ENCODE measurements at regions not wholly inside any gene's neighbourhood (a gene's known extent, or its start where the extent isn't known, plus 50 kb on each side); places are given as distances from the start of the nearest gene placed in this dataset.
"Not testable (repeated sequence)": the region's sequence is repeated elsewhere in the genome, so short reads cannot be mapped to it uniquely, and the experiment has no call there.

DNA sequence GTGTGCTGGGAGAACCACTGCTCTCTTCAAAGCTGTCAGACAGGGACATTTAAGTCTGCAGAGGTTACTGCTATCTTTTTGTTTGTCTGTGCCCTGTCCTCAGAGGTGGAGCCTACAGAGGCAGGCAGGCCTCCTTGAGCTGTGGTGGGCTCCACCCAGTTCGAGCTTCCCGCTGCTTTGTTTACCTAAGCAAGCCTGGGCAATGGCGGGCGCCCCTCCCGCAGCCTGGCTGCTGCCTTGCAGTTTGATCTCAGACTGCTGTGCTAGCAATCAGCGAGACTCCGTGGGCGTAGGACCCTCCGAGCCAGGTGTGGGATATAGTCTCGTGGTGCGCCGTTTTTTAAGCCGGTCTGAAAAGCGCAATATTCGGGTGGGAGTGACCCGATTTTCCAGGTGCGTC, 164.0 kb downstream of the HRH4 start:
- not testable (repeated sequence) for DNase-seq (ENCODE audit: low spot score)

DNA sequence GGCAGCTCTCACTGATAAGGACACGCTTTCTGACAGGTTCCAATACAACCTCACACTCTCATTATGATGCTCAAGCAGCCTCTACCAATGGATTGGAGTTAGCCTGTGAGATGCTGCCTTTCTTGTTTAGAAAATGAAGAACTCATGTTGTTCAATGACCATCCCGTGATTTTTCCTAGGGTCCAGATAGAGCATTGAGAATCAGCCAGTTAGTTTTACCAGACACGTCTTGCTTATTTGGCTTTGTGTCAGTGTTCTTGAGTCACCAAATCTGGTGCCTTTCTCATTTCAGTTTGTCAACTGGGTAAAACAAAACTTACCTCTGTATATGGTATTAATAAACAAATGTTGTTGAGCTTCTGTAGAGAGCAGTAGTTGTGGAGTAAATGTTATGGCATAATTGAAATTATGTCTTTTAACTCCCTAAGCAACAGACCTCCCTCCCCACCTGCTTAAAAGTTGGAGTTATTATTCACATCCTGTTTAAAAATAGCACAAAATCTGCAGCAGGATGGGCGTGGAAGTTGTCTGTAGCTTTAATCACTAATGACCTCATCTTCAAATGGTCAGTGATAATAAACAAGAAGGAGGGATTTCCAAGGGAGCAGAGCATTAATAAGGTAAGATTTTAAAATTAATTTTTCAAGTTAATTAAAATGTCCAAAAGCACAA, 167.3 kb downstream of the HRH4 start:
- no peak for DNase-seq (ENCODE audit: low spot score)

DNA sequence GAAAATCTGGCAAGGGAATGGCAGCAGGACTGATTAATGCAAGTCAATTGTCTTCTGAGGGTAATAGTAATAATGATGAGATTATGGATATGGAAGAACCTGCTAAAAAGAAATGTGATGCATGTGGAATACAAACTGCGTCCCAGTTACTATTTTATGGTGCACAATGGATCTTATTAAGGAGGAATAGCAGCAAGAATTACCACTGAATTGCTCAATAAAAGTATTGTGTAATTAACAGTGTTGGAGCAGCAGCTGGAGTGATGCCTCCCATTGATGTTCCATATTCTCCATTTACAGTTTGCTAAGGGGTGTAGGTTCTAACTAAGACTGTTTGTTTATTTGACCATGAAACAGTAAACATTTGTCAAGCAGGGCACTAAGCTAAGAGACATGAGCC, 167.9 kb downstream of the HRH4 start:
- no peak for DNase-seq (ENCODE audit: low spot score)

DNA sequence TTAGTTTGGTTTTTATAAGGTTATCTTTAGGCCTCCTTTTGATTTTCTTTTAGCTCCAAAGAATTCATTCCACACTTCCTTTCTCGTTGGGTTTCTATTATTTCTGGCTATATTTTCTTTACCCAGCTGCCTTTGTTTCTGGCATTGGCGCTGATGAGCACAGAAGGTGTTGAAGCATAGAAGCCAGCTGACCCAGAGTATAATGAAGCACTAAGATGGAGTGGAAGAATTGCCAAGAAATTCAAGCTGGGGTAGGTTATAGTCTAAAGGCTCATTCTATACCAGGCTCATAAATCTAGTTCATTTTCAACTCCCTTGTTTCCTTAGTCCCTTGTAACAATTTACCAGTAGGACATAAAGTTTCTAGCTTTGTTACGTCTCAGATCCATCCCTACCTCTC, 169.5 kb downstream of the HRH4 start:
- DNase-seq (ENCODE audit: low spot score), result no peak

DNA sequence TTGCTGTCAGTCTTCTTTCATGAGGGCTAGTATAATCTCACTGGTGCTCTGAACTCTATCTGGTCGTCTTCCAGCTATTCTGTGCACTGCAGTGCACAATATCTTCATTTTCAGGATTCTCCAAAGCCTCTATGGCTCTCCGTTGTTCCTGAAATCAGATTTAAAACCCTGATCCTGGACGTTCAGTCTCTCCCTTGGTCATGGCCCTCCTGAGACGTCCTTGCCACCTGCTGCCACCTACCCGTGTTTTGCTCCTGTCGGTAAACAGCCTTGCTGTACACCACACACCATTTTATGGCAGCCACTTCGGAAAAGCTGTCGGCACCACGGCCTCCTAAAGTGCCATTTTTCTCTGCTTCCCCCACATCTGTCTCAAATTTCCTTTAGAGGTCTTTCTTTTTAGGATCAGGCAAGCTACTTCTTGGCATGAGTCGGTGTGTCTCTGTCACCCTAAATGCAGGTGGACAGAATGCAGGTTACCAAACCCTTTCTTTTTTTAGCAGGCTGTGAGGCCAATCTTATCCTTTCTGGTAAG, 170.0 kb downstream of the HRH4 start:
- DNase-seq (ENCODE audit: low spot score), result no peak

DNA sequence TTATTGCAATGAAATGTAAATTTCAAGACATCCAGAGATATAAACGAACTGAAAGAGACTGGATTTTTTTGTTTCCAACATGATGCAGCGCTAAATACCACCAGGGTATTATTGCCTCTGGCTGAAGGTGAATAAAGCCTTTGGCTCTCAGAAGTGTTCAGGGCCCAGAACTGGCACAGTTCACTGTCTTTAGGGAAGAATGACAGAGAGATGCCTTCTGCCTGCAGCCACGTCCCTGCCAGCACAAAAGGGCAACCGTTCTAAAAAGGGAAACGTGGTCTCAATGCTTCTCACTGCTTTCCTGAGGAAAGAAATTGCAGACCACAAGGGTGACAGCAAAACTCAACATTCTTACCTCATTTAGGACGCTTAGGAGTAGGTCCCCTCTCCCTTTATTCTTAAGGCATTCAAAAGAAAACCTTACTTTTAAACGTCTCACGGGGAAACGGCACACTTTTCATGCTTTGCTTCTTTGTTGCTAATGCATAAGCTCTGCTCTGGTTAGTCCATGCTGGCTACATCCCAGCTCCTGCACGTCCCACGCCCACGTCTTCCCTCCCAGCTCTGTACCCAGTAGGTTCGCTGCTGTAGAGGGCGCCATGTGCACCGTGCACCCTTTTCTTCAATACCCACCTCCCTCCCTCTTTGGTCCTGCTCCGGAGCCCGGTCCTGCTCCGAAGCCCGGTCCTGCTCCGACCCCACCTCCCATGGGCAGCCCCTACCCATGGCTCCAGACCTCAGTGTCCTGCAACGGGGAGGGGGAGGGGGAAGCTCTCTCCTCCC, 171.0 kb downstream of the HRH4 start:
- no peak for DNase-seq (ENCODE audit: low spot score)

DNA sequence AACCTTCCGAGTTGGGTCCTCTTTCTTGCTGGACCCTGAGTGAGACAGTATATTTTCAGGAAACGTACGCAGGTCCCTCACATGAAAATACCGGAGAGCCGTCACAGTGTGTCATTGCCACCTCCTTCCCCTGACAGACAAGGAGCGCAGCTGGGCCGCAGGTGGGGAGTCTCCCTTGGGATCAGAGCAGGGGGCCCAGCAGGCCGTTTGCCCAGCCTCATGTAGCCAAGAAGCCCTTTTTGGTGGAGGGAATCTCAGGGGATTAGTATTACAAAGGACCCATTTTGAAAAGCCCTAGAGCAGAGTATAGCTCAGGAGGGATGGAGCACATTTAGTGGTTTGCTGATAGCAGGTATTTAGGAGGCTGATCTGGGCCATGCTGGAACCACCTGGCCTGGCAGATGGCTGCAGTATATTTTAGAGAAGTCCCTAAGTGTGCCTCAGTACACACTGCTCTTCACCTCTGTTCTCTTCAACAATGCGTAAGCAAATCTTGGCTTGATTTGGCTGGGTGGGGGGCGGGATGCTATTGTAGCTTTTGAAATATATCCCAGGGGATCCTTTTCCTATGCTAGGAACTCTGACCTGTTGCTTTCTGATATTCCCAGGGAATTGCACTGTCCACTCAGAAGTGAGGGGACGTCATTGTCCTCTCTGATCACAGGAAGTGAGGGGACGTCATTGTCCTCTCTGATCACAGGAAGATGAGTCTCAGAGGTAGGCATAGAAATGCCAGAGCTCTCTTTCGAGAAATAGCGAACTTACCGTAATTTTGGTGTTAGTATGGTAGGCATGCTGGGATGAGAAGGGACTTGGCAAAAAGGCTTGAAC, 171.9 kb downstream of the HRH4 start:
- no peak for DNase-seq (ENCODE audit: low spot score)

DNA sequence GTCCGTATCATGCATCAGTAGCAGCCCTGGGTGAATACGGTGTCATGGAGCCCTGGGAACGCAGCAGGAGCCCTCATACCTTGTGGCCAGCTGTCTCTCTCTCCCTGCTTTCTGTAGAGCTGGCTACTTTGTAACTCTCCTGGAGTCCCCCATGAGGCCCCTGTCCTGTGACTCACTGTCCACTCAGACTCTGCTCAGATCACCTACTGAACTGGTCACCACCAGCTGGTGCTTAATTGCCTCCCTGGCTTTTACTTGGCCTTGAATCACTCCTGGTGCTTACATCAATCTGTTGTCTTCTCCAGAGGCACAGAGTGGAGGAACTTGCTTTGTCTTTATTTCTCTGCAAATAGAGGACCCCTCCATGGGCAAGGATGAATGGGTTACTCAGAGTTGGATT, 172.7 kb downstream of the HRH4 start:
- DNase-seq (ENCODE audit: low spot score), result no peak

DNA sequence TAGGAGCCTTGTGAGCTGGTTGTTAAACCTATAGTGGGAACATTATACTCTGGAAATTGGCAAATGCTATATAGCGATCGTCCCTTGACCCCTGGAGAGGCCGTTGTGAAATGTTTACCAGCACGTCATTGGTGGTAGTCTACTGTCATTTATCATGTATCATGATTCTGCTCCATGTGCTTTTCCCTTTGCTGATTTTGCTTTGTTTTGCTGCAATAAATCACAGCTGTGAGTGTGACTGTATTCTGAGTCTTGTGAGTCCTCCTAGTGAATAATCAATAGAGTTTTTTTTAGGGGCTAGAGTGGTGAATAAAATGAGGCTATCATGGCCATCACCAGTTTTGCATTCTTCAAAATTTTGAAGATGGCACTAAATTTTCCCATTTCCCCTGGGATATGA, 189.1 kb downstream of the HRH4 start:
- DNase-seq (ENCODE audit: low spot score), result no peak

DNA sequence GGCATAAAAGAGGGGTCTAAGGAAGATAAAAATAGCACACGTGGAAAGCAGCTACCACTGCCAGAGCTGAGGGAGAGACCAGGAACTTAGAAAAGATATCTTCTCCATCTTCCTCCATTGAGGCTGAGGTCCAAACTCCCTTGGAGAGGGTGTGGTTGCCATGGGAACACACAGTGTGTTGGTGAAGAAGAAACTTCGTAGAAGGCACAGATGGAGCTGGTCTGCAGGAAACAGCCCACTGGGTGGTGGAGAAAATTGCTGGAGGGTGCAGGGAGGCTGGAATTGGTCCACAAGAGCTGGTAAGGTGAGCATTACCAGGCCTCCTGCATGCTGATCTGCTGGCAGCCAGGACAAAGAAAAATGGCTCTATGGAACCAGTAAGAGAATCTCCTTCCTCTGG, 191.0 kb downstream of the HRH4 start:
- no peak for DNase-seq (ENCODE audit: low spot score)

DNA sequence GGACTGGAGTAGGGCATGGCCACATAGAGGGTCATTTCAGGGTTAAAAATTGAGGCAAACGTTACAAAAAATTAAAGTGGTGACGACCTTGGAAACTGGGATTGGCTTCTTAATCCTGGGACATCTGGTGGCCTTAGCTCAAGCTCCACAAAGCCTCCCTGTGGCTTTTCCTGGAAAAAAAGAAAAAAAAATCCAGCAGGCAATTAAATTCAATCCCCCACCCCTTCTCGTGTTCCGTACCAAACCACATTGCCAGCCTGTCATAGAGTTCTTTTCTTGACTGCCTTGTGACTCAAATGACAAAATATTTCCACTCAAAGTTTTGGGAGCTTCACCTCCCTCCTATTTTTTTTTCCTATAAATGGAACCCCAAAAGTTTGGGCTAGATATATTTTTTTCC, 195.6 kb downstream of the HRH4 start:
- DNase-seq (ENCODE audit: low spot score), result no peak

DNA sequence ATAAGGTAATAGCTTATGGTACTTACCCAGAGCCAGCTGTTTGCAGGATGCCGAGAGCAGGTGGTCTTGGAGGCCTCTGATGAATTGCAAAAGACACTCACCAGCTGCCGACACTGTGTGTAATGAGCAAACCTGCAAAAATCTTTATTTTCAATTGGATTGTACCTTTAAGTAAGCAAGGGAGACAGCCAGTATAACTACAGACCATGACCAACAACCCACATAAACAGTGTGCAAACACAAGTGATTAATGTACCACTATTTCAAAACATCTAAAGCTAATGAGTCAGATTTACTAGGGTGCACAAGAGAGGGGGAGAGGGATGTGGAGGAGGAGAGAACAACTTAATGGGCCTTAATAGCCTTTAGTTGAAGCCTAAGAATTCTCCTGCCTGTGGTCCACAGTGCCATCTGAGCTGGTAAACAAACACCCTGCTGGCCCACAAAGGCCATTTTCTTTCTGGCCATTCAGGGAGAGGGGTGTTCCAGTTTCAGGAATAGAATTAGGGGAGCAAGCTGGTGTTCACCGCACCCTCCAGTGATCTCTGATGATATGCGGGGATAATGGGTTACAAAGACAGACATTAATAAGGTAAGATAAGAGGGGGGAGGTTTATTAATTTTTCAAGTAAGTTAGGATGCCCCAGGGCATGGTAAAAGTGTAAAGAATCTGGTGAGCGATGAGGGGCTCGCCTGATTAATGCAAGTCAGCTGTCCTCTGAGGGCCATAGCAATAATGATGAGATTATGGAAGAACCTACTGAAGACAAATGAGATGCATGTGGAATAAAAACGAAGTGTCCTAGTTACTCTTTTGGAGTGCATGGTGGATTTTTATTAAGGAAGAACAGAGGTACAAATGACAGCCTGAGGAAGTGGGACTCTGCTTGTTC, 196.4 kb downstream of the HRH4 start:
- DNase-seq (ENCODE audit: low spot score), result no peak

DNA sequence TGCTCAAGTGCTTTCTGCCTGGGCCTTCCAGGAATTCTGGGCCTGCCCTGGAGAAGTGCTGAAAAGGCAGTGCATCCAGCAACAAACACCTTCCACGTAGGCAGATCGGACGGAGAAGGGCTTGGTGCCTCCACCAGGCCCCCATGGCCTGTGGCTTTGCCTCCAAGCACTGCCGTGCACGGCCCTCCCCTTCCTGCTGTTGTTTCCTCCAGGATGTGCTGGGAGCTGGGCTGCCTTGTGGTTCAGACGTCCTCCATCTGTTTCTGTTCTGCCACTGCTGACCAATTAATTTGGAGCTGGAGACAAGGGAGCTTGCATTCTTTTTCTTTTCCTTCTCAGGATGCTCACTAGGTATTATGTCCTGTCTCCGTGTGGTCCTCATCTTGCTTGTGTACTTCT, 197.0 kb downstream of the HRH4 start:
- DNase-seq (ENCODE audit: low spot score), result no peak

DNA sequence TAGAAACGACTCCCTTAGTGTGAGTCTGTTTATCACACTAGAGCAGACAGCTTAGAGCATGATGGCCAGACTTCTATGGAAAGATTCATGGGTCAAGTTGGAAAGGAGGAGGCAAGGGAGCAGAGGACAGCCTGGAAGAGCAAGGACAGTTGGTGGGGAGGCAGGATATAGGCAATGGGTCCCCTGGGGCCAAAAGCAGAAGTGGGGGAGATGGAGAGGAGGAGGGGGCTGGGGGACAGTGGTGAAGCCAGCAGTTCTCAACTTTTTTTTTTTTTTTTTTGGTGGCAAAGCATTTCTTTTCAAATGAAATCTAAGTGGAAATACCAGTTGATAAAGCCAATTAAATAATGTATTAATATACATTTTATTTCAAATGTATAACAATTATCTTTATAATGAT, 197.9 kb downstream of the HRH4 start:
- no peak for DNase-seq (ENCODE audit: low spot score)

DNA sequence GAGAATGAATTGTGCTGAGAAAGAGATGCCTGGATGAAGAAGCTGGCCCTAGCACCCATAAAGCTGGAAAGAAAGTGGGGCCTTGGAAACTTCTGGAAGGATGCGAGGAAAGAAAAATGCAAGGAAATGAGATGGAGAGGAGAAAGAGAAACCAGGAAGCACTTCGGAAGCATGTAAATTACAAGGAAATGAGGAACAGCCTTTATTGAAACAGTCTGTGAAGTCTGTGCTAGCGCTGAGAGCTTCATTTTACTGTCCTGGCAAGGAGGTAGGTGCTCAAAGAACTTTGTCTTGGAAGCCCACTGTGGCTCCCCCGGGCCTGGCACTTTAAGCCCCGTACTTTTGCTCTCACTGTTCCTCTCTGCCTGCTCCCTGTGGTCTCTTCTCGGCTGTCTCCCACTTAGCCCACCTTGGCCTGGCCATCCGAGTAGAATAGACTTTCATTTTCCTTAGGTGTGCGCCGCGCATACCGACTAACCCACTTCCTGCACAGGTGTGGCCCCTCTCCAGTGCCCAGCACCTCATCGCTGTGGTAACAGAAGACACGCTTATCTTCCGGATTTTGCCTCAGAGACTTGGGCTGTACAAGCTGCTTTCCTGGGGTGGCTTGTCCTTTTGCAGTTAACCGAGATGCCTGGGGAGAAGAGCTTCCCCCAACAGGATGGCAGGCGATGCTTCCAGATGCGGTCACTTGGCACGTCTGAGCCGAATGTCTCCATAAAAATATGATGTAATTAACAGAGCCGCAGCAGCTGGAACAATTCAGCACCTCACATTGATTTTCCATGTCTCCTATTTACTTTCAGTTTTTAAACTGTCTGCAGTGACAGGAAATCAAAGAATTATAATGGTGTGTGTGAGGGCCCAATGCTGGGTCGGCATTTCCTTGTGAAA, 199.6 kb downstream of the HRH4 start:
- DNase-seq (ENCODE audit: low spot score), result no peak

DNA sequence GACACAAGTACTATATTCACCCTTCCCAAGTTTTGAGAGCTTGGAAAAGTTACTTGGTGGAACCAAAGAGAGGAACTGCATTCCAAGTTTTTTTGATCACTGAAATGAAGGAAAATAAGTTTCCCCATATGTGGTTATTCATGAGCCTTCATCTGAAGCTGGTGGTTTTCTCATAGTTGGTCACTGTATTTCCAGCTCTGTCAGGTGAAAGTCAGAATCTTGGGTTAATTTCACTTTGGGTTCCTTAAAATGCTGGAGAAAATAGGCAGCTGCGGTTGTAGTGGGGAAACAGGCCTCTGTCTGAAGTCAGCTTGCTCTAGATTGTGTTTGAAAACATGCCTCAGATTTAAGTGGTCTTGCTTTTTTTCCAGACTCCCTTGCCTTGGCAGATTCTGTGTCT, 200.5 kb downstream of the HRH4 start:
- no peak for DNase-seq (ENCODE audit: low spot score)

DNA sequence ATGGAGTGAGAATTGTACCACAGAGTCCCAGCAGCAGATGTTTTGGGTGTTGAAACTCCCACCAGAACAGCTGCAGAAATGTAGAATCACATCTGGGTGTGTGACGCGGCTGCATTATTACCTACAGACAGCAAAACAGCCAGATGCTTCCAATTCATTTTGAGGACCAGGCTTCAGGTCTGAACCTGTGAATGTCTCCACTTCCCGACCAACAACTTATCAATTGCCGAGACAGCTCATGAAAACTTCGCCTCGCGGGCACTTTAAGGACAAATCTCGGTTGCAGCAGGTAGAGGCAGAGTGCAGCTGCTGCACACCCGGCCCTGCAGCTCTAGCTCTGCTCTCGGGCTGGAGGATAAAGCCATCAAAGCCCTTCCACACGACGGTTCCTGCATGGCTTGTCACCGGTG, 202.0 kb downstream of the HRH4 start:
- DNase-seq (ENCODE audit: low spot score), result no peak

DNA sequence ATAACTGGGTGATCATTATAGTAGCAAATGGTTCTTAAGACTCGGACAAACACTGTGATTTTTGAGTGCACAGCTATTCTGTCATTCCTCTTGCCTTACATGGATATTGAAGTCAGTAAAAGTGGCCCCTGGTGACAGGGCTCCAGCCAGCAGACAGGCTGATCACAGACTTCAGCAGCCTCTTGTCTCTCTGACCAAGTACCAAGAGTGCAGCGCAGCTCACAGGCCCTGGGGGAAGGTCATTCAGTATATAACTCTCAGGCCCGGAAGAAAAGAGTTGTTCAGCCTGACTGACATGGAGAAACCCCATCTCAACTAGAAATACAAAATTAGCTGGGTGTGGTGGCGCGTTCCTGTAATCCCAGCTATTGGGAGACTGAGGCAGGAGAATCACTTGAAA, 202.6 kb downstream of the HRH4 start:
- no peak for DNase-seq (ENCODE audit: low spot score)

DNA sequence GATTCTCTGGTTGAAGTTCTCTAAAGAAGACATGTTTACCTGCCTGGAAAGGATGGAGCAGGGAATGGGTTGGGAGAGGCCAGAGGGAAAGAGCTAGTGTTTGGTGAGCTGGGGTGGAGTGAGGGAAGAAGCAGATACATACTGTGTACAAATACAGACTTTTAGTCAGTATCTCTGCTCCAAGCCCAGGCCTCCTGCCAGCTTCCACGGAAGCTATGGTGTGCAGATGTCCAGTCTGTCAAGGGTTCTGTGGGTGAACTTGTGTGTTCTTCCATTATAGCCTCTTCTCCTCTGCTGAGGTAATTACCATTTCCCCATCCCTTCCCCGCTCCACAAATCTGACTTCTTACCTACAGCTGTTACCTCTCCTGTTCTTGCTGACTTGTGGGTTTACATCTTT, 208.6 kb downstream of the HRH4 start:
- no peak for DNase-seq (ENCODE audit: low spot score)

DNA sequence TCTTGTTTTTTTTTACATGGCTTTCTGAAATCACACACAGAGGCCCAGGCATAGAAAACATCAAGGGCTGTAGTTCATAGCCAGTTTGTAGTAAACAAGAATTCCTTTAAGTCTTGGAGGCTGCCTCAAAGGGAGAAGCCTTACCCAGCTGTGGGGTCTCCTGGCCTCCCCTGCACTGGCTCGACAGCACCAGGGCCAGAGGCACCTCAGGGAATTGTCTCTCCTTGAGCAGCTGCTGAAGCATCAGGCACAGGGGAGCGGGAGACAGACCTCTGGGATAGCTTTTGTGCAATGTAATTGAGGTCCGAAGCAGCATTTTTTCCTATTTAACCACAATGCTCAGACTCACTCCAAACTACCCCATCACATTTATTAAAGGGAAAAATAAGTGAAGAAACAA, 209.1 kb downstream of the HRH4 start:
- DNase-seq (ENCODE audit: low spot score), result no peak
